HepG2 (cell line): ENCODE measurements at regions not wholly inside any gene's neighbourhood (a gene's known extent, or its start where the extent isn't known, plus 50 kb on each side); places are given as distances from the start of the nearest gene placed in this dataset.

ENCODE experiments used
- ATAC-seq: fragments of 200-7000 bp; cut with Tn5 transposase; 3 replicates; pipeline ENCODE4 v1.9.1; 2020; ENCODE audit warnings: mild to moderate bottlenecking, moderate library complexity
- BruUV-seq: library from RNA; stranded (reverse); fragments of 400-500 nt; replicated peaks from 2 replicates; lab custom pipeline; 2021; lab: Mats Ljungman, UMichigan
- CTCF ChIA-PET: fragments of 300-600 bp; formaldehyde crosslinking; extraction: SDS; loops from one replicate; lab custom pipeline; 2021; ENCODE audit warnings: low total read pairs, inconsistent platforms, low intra/inter-chr PET ratio; lab: Yijun Ruan, JAX
- POLR2A ChIA-PET: fragments of 350-600 bp; sonication (Branson Sonifier 250); formaldehyde crosslinking; loops from one replicate; lab custom pipeline; 2020; ENCODE audit warnings: antibody characterized with exemption, inconsistent platforms; lab: Yijun Ruan, JAX
- DNase-seq: peaks from one replicate; pipeline ENCODE4 v3.0.0-alpha.2; 2015; ENCODE audit warnings: low spot score
- FAIRE-seq: peaks from 3 replicates; lab custom pipeline; 2011; peaks lifted over from hg19 to GRCh38; lab: Jason Lieb, UNC
- H2AFZ ChIP-seq: one replicate; pipeline ENCODE4 v1.6.1; 2011; ENCODE audit warnings: low read length, inconsistent platforms
- H3K27ac ChIP-seq: fragments of 300-600 bp; 3 replicates; pipeline ENCODE4 v1.8.0; 2011; ENCODE audit warnings: mixed run types, mild to moderate bottlenecking, mixed read lengths, low read length, inconsistent platforms; ENCODE audit not compliant: insufficient read depth; ENCODE audit errors: extremely low read length
- H3K27me3 ChIP-seq, 2 experiments: fragments of 200-600 bp in 1 of 2; 2 replicates in 1 of 2; 3 replicates in 1 of 2; pipeline versions ENCODE4 v1.6.0 to v1.8.0; 2011; ENCODE audit warnings: low read length in 2 of 2, mild to moderate bottlenecking in 2 of 2, moderate library complexity in 2 of 2, inconsistent platforms in 1 of 2; ENCODE audit not compliant: insufficient read depth in 2 of 2, control insufficient read depth in 1 of 2
- H3K36me3 ChIP-seq, 2 experiments: fragments of 200-600 bp in 1 of 2; replicated peaks in 1 of 2; 2 replicates in 1 of 2; 3 replicates in 1 of 2; pipeline versions ENCODE4 v1.5.1 to v1.8.0; 2011; ENCODE audit warnings: low read length in 2 of 2, inconsistent platforms in 1 of 2; ENCODE audit not compliant: insufficient read depth in 2 of 2, control insufficient read depth in 1 of 2
- H3K4me1 ChIP-seq: 2 replicates; pipeline ENCODE4 v1.5.1; 2012; ENCODE audit warnings: low read length, inconsistent platforms; ENCODE audit not compliant: insufficient read depth
- H3K4me2 ChIP-seq: 2 replicates; pipeline ENCODE4 v1.6.0; 2011; ENCODE audit warnings: low read depth, low read length, inconsistent platforms
- H3K4me3 ChIP-seq, 3 experiments: fragments of 200-600 bp in 1 of 3; sonication (generic), shearing (Covaris generic) in 1 of 3; replicated peaks in 1 of 3; 2 replicates each; pipeline ENCODE4 v1.5.1; 2011 to 2016; ENCODE audit warnings: low read length in 3 of 3, inconsistent platforms in 2 of 3, low read depth in 2 of 3, mild to moderate bottlenecking in 2 of 3, control low read depth in 1 of 3, mixed read lengths in 1 of 3; ENCODE audit not compliant: insufficient read depth in 1 of 3
- H3K79me2 ChIP-seq: one replicate; pipeline ENCODE4 v1.6.1; 2011; ENCODE audit warnings: low read length, inconsistent platforms; ENCODE audit not compliant: insufficient read depth
- H3K9ac ChIP-seq: 2 replicates; pipeline ENCODE4 v1.6.0; 2011; ENCODE audit warnings: mild to moderate bottlenecking, low read depth, low read length, inconsistent platforms; ENCODE audit not compliant: insufficient read depth
- H3K9me3 ChIP-seq: 2 replicates; pipeline ENCODE4 v1.5.1; 2012; ENCODE audit warnings: mild to moderate bottlenecking, low read length
- H4K20me1 ChIP-seq: 2 replicates; pipeline ENCODE4 v1.6.0; 2011; ENCODE audit warnings: inconsistent platforms, mild to moderate bottlenecking, low read length, moderate library complexity; ENCODE audit not compliant: insufficient read depth
- KDM5A ChIP-seq: fragments of 200-600 bp; sonication (generic); IDR thresholded peaks from 2 replicates; pipeline ENCODE4 v1.7.0; 2018; ENCODE audit warnings: antibody characterized with exemption, mild to moderate bottlenecking, low read length, borderline replicate concordance
- XBP1 ChIP-seq: sonication (generic); formaldehyde crosslinking; IDR thresholded peaks from 2 replicates; pipeline ENCODE4 v1.5.0; 2020; ENCODE audit warnings: missing genetic modification reagents
- WGBS: methylation state at CpG from one replicate; pipeline ENCODE4 v1.1.6; 2017; ENCODE audit warnings: low lambda C conversion rate; 5-methylcytosine and 5-hydroxymethylcytosine counted together
- in situ Hi-C: cut with HindIII; loops from 2 replicates; pipeline ENCODE4 v1.10.0; 2017; ENCODE audit warnings: low pct_unique_long_range_greater_than_20kb; ENCODE audit not compliant: extremely low pct_ligation_motif_present
- intact Hi-C: fragments of 100-400 bp; cut with micrococcal nuclease; formaldehyde crosslinking; loops from one replicate; pipeline ENCODE4 v1.10.0; 2022; ENCODE audit not compliant: unreplicated experiment
- TF ChIP-seq, protein P1 (sequence below): sonication (generic); formaldehyde crosslinking; IDR thresholded peaks from 2 replicates; pipeline ENCODE4 v1.5.0; 2020; ENCODE audit warnings: mild to moderate bottlenecking, missing genetic modification reagents, moderate library complexity
- TF ChIP-seq, protein P2 (sequence below): sonication (generic); formaldehyde crosslinking; IDR thresholded peaks from 2 replicates; pipeline ENCODE4 v1.4.0; 2020; ENCODE audit warnings: missing genetic modification reagents
- TF ChIP-seq, protein P3 (sequence below): sonication (generic); formaldehyde crosslinking; IDR thresholded peaks from 2 replicates; pipeline ENCODE4 v1.5.0; 2020; ENCODE audit warnings: missing genetic modification reagents

DNA sequence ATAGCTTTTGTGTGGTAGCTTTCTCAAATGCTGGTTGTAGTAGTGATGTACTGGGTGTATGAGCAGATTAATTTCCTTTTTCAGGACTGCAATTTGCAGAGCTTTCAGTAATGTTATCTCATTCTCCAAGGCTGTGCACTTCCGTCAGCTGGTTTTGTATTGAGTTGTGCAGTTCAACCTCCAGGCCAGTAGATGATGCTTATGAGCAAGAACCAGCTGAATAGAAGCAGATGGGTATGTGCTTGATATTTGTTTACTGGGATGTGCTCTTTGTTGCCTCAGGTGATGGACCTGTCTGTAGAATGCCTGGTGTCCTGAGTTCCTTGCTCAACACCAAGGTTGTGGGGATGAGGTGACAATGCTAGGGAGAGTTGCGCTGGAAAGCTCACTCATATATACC is 462.8 kb downstream of the PCDH18 start:
- FAIRE-seq (no peak), ATAC-seq (peak; percentile 53; the same call in 1 of the 3 replicates), DNase-seq (no peak)
- ChIA-PET POLR2A (no interaction called here), CTCF (no interaction called here)
- BruUV-seq: no TSS peak
- Histone ChIP-seq H3K79me2 (no peaks in the 10 kb centered on the region), H3K27me3 (no peaks in the 10 kb centered on the region), H3K4me1 (no peaks in the 10 kb centered on the region), H3K36me3 (no peaks in the 10 kb centered on the region), H2AFZ (no peak overlapping the region), H3K4me3 (no peak overlapping the region), H3K9me3 (no peaks in the 10 kb centered on the region), H3K27ac (no peak overlapping the region), H4K20me1 (no peaks in the 10 kb centered on the region), H3K9ac (no peak overlapping the region), H3K4me2 (no peak overlapping the region)
- intact Hi-C loops (no loop called here), in situ Hi-C loops (no loop called here)
- WGBS: 10% methylated on average over 1 of the region's 2 CpGs
- TF ChIP-seq, protein P1, sequence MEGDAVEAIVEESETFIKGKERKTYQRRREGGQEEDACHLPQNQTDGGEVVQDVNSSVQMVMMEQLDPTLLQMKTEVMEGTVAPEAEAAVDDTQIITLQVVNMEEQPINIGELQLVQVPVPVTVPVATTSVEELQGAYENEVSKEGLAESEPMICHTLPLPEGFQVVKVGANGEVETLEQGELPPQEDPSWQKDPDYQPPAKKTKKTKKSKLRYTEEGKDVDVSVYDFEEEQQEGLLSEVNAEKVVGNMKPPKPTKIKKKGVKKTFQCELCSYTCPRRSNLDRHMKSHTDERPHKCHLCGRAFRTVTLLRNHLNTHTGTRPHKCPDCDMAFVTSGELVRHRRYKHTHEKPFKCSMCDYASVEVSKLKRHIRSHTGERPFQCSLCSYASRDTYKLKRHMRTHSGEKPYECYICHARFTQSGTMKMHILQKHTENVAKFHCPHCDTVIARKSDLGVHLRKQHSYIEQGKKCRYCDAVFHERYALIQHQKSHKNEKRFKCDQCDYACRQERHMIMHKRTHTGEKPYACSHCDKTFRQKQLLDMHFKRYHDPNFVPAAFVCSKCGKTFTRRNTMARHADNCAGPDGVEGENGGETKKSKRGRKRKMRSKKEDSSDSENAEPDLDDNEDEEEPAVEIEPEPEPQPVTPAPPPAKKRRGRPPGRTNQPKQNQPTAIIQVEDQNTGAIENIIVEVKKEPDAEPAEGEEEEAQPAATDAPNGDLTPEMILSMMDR: 0 out of 2 replicates have a peak, but pooled peaks have one; percentile 6
- no peak for TF ChIP-seq KDM5A
- TF ChIP-seq, protein P2, sequence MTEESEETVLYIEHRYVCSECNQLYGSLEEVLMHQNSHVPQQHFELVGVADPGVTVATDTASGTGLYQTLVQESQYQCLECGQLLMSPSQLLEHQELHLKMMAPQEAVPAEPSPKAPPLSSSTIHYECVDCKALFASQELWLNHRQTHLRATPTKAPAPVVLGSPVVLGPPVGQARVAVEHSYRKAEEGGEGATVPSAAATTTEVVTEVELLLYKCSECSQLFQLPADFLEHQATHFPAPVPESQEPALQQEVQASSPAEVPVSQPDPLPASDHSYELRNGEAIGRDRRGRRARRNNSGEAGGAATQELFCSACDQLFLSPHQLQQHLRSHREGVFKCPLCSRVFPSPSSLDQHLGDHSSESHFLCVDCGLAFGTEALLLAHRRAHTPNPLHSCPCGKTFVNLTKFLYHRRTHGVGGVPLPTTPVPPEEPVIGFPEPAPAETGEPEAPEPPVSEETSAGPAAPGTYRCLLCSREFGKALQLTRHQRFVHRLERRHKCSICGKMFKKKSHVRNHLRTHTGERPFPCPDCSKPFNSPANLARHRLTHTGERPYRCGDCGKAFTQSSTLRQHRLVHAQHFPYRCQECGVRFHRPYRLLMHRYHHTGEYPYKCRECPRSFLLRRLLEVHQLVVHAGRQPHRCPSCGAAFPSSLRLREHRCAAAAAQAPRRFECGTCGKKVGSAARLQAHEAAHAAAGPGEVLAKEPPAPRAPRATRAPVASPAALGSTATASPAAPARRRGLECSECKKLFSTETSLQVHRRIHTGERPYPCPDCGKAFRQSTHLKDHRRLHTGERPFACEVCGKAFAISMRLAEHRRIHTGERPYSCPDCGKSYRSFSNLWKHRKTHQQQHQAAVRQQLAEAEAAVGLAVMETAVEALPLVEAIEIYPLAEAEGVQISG (CRISPR knock-in tag): peak; percentile 65; the same call in 1 of the 2 replicates

DNA sequence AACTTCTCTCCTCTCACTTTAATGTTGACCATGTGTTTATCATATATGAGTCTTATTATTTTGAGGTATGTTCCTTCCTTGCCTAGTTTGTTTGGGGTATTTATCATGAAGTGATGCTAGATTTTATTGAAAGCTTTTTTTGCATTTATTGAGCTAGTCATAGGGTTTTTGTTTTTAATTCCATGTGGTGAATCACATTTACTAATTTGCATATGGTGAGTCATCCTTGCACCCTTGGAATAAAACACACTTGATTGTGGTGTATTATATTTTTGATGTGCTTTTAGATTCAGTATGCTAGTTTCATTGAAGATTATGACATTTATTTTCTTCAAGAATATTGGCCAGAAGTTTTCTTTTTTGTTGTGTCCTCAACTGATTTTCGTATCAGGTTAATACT is 464.6 kb downstream of the PCDH18 start:
- FAIRE-seq: no peak
- ChIA-PET POLR2A (no interaction called here), CTCF (no interaction called here)
- H3K27ac ChIP-seq: no peak overlapping the region
- TF ChIP-seq, protein P3, sequence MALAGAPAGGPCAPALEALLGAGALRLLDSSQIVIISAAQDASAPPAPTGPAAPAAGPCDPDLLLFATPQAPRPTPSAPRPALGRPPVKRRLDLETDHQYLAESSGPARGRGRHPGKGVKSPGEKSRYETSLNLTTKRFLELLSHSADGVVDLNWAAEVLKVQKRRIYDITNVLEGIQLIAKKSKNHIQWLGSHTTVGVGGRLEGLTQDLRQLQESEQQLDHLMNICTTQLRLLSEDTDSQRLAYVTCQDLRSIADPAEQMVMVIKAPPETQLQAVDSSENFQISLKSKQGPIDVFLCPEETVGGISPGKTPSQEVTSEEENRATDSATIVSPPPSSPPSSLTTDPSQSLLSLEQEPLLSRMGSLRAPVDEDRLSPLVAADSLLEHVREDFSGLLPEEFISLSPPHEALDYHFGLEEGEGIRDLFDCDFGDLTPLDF (CRISPR knock-in tag): no peak
- no peak for TF ChIP-seq XBP1
- no peak overlapping the region for H3K4me3 ChIP-seq
- no peaks in the 10 kb centered on the region for H3K79me2 ChIP-seq
- DNase-seq: no peak
- in situ Hi-C loops (no loop called here), intact Hi-C loops (no loop called here)
- H3K9me3 ChIP-seq: no peaks in the 10 kb centered on the region
- no TSS peak for BruUV-seq
- H3K4me2 ChIP-seq: no peak overlapping the region
- WGBS: 0% methylated on average over 1 of the region's 1 CpG
- no peak for ATAC-seq
- H3K9ac ChIP-seq: no peak overlapping the region
- no peaks in the 10 kb centered on the region for H3K27me3 ChIP-seq
- H2AFZ ChIP-seq: no peak overlapping the region
- no peaks in the 10 kb centered on the region for H4K20me1 ChIP-seq
- no peaks in the 10 kb centered on the region for H3K4me1 ChIP-seq
- H3K36me3 ChIP-seq: no peaks in the 10 kb centered on the region
